NCI-H82 treated with DMSO at 0.1 percent for 48 hours (cell line): ENCODE measurements at regions not wholly inside any gene's neighbourhood (a gene's known extent, or its start where the extent isn't known, plus 50 kb on each side); places are given as distances from the start of the nearest gene placed in this dataset.
"Not testable (repeated sequence)": the region's sequence is repeated elsewhere in the genome, so short reads cannot be mapped to it uniquely, and the experiment has no call there.

Experiments used
- DNase-seq: peaks from one replicate; lab custom pipeline; 2025; ENCODE audit not compliant: unreplicated experiment; lab: John Stamatoyannopoulos, UW

GRCh38 chr1:148210624-148211023 lies 58.5 kb upstream of the NBPF11 start:
- not testable (repeated sequence) for DNase-seq

- not testable (repeated sequence) for DNase-seq
These were observed 58.1 kb upstream of the NBPF11 start for GRCh38 chr1:148210166-148210565.

- not testable (repeated sequence) for DNase-seq
These were observed 49.9 kb upstream of the NBPF11 start for GRCh38 chr1:148202013-148202412.
